ENCODE measurements at regions not wholly inside any gene's neighbourhood (a gene's known extent, or its start where the extent isn't known, plus 50 kb on each side); places are given as distances from the start of the nearest gene placed in this dataset.

DNA sequence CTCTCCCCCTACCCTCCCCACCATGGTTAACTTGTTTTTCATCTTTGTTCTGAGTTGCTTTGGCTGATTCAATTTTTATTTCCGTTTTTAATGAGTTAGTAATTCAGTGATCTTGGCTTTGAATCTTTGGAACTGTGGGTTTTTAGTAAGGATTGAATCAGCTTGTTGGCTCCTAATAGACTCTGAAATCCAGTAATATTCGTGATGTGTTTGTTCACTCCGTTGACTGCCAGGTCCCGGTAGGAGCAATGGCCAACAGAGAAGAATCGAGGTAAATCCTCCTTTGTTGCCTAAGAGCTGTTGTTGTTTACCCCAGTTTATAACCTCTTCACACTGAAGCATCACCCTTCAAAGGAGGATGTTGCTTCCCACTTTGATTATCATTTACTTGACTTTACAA is 92.7 kb downstream of the PCSK1 start:
- no peak for DNase-seq (ENCODE audit: extremely low read depth in 1 of 2, low read depth in 1 of 2)

GRCh38 chr5:96339862-96340261 is 93.2 kb downstream of the PCSK1 start:
- DNase-seq (ENCODE audit: extremely low read depth in 1 of 2, low read depth in 1 of 2) = no peak

DNA sequence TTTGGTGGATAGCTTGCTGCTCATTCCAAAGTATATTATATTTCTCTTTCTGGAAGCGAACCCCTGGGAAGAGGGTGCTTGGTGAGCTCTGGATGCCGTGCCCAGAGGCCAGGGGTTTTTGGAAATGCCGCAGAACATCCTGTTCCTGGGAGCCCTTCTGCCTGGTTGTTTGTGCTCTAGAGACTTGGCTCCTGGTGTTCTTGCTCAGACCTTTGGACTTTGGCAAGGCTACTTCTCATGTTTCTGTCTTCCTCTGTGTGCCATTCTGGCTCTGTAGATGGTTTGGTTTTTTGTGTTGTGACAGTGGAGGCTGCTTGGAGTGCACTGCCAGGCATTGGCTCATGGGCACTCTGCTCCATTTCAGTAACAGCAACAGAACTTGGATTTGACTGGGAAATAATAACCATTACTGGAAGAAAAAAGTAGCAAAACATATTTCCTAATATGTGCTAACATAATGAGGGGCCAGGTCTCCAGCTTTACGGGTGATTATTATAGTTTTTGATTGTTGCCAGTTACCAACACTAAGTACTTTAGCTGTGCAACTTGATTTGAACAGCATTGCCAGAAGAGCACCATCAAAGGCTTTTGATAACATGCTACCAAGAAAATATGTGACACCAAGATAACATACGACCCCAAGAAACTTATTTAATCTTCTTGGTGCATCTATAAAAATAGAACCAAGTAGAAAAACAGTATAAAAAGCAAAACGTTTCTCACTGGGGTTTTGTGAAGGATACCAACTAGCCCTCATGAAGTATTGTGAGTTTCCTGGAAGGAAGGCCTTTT is 94.2 kb downstream of the PCSK1 start:
- DNase-seq (ENCODE audit: extremely low read depth in 1 of 2, low read depth in 1 of 2) = no peak

DNA sequence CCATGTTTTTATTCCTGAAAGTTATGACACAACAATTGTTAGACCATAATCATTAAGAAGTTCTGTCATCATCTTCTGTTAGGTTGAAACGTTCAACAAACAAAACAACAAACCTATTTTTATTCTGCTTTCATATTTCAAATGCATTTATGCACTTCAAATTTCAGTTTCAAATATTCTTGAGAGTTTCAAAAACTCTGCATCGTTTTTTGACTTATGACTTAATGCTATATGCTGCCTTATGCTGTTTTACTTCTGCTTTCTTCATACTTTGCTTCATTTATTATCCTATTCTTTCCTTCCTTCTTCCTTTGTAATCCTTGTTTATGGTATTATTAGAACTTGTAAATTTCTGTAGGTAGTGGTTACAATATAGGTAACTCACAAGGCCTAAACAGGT is 95.0 kb downstream of the PCSK1 start:
- no peak for DNase-seq (ENCODE audit: extremely low read depth in 1 of 2, low read depth in 1 of 2)

- DNase-seq (ENCODE audit: extremely low read depth in 1 of 2, low read depth in 1 of 2) = no peak
Measured at GRCh38 chr5:96337048-96337781, 95.8 kb downstream of the PCSK1 start.

- DNase-seq (ENCODE audit: extremely low read depth in 1 of 2, low read depth in 1 of 2) = peak in 1 of 2 donors; percentile 8
Measured at GRCh38 chr5:96336351-96336985, 96.6 kb downstream of the PCSK1 start.

GRCh38 chr5:96335873-96336272 is 97.2 kb downstream of the PCSK1 start:
- no peak for DNase-seq (ENCODE audit: extremely low read depth in 1 of 2, low read depth in 1 of 2)

GRCh38 chr5:96333391-96333790 is 99.7 kb downstream of the PCSK1 start:
- DNase-seq (ENCODE audit: extremely low read depth in 1 of 2, low read depth in 1 of 2) = no peak

- DNase-seq (ENCODE audit: extremely low read depth in 1 of 2, low read depth in 1 of 2) = no peak
Measured at GRCh38 chr5:96332535-96333366, 100.3 kb downstream of the PCSK1 start.

GRCh38 chr5:96331681-96332361 is 101.2 kb downstream of the PCSK1 start:
- DNase-seq (ENCODE audit: extremely low read depth in 1 of 2, low read depth in 1 of 2) = no peak

- DNase-seq (ENCODE audit: extremely low read depth in 1 of 2, low read depth in 1 of 2) = no peak
Measured at GRCh38 chr5:96331210-96331609, 101.8 kb downstream of the PCSK1 start.

GRCh38 chr5:96330530-96331140 is 102.4 kb downstream of the PCSK1 start:
- no peak for DNase-seq (ENCODE audit: extremely low read depth in 1 of 2, low read depth in 1 of 2)

GRCh38 chr5:96329886-96330529 is 103.0 kb downstream of the PCSK1 start:
- DNase-seq (ENCODE audit: extremely low read depth in 1 of 2, low read depth in 1 of 2) = no peak

DNA sequence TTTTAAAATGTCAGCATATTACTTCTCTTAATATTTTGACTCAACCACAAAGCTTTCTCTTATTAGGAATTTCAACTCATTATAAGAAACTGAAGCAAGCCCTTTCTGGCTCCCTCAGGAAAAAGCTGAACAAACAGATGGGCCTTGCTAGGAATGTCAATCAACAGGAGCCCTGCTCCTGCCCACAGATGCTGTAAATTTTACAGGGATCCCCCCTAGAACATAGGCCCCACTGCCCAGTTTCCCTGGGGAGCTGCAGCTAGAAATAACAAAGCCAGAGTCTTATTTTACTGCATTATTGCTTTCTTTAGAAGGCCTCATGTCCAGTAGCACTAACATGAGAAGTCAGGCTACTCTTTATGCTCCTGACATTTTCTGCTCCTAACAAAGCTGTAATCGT is 103.8 kb downstream of the PCSK1 start:
- DNase-seq (ENCODE audit: extremely low read depth in 1 of 2, low read depth in 1 of 2) = no peak

GRCh38 chr5:96327722-96328121 is 105.3 kb downstream of the PCSK1 start:
- DNase-seq (ENCODE audit: extremely low read depth in 1 of 2, low read depth in 1 of 2) = no peak

DNA sequence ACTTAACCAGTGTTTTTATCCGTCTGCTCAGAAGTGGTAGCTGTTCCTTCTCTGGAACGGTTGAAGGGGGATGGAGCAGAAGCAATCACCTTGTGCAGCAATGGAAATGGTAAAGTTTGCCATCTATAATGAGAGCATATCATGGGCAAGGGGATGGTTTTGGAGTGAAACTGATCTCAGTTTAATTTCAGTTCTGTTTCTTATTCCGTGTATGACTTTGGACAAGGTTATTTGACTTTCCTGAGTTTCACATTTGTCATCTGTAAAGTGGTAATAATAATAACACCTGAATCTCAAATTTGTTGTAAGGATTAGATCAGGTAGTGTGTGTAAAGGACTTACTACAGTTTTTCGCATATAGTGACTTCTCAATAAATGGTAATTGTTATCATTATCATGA is 106.1 kb downstream of the PCSK1 start:
- no peak for DNase-seq (ENCODE audit: extremely low read depth in 1 of 2, low read depth in 1 of 2)

- DNase-seq (ENCODE audit: extremely low read depth in 1 of 2, low read depth in 1 of 2) = no peak
Measured at GRCh38 chr5:96324708-96325107, 108.3 kb downstream of the PCSK1 start.

- DNase-seq (ENCODE audit: extremely low read depth in 1 of 2, low read depth in 1 of 2) = no peak
Measured at GRCh38 chr5:96322865-96323264, 110.2 kb downstream of the PCSK1 start.

DNA sequence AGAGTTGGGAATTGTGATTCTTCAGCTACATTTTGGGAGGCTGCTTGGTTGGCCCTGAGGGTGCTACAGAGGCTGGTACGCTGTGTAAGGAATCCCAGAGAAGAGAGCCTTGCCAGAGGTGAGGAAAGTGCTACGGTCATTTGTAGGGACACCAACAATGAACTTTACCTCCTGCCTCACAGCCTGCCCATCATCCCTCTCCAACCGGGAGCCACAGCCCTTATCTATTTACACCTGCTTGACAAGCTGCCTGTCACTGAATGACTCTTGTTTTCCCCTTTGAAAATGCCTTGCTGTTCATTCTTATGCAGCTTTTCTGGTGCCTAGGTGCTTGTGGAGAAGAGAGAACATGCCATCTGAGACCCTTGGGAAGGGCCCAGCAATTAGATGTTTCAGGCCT is 110.8 kb downstream of the PCSK1 start:
- DNase-seq (ENCODE audit: extremely low read depth in 1 of 2, low read depth in 1 of 2) = no peak

- DNase-seq (ENCODE audit: extremely low read depth in 1 of 2, low read depth in 1 of 2) = no peak
Measured at GRCh38 chr5:96321345-96321744, 111.7 kb downstream of the PCSK1 start.
